ENCODE measurements at regions not wholly inside any gene's neighbourhood (a gene's known extent, or its start where the extent isn't known, plus 50 kb on each side); places are given as distances from the start of the nearest gene placed in this dataset.

DNA sequence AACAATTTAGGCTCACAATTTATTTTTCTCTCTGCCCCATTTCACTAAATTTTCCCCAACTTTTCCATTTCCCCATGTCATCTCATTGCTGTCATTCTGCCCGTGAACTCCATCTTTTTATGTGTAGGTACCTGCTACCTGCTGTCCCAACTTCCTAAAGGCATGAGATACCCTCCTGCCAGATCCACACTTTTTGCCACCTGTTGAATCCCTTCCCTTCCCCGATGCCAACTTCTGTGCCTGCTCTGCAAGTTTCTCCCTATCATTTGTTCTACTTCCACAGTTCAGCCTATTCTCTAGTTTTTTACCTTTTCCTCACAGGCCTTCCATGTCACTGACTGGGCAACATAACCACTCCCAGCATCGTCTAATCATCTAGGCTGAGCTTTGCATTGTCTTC is 607.5 kb upstream of the KLF12 start:
- Mint-ChIP-seq H3K9me3 (no peaks in the 10 kb centered on the region), H3K27me3 (ENCODE audit: low read depth in 2 of 2) (peaks cover 0 to 9% of the 10 kb centered on the region in 2 donors), H3K36me3 (no peaks in the 10 kb centered on the region), H3K27ac (no peak overlapping the region), H3K4me3 (no peak overlapping the region), H3K4me1 (no peaks in the 10 kb centered on the region)
- no peak overlapping the region for H3K27ac ChIP-seq (ENCODE audit: low read length)
- TF ChIP-seq, protein P1, sequence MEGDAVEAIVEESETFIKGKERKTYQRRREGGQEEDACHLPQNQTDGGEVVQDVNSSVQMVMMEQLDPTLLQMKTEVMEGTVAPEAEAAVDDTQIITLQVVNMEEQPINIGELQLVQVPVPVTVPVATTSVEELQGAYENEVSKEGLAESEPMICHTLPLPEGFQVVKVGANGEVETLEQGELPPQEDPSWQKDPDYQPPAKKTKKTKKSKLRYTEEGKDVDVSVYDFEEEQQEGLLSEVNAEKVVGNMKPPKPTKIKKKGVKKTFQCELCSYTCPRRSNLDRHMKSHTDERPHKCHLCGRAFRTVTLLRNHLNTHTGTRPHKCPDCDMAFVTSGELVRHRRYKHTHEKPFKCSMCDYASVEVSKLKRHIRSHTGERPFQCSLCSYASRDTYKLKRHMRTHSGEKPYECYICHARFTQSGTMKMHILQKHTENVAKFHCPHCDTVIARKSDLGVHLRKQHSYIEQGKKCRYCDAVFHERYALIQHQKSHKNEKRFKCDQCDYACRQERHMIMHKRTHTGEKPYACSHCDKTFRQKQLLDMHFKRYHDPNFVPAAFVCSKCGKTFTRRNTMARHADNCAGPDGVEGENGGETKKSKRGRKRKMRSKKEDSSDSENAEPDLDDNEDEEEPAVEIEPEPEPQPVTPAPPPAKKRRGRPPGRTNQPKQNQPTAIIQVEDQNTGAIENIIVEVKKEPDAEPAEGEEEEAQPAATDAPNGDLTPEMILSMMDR (IDR thresholded peaks at IDR 0.05) = no peak
- ATAC-seq = no peak
- H3K9me3 ChIP-seq (ENCODE audit: control insufficient read depth, insufficient read depth, low read length) = no peaks in the 10 kb centered on the region
- H3K4me3 ChIP-seq (ENCODE audit: low read length) = no peak overlapping the region
- intact Hi-C loops (cut with micrococcal nuclease) = no loop called here
- DNase-seq = no peak
- no peaks in the 10 kb centered on the region for H3K27me3 ChIP-seq (ENCODE audit: control insufficient read depth, insufficient read depth, low read length)
- 75% methylated on average over 3 of the region's 3 CpGs for WGBS (ENCODE audit: insufficient coverage)
- no peaks in the 10 kb centered on the region for H3K4me1 ChIP-seq (ENCODE audit: control insufficient read depth, insufficient read depth, low read length)
- no peaks in the 10 kb centered on the region for H3K36me3 ChIP-seq (ENCODE audit: control insufficient read depth, insufficient read depth, low read length)

DNA sequence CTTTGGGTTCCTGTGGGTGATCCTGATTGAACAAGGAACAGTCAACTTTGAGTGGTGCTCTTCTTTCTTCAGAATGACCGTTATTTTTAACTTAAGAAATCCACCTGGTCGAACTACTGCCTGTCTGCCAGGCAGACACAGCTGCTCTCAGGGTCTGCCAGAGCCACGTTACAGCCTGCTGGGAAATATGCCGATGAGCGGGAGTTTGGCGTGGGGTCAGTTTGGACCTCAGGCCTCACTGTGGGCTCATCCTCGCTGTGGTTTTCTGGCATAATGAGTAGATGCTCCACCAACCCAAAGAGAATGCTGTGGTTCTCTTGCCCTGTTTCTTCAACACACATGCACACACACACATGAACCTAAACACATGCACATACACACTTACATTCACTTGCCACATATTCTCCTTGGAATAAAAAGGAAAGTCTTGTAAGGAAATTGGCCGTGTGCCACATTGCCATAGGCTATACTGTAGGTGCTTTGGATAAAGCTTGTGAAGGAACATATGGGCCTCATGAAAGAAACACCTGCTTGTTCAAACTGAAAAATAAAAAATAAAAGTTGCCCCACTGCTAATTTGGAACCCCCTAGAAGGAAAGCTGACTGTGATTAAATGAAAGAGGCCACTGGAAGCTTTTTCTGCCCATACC is 598.7 kb upstream of the KLF12 start:
- Histone ChIP-seq H3K4me3 (ENCODE audit: low read length) (no peak overlapping the region), H3K9me3 (ENCODE audit: control insufficient read depth, insufficient read depth, low read length) (no peaks in the 10 kb centered on the region), H3K27ac (ENCODE audit: low read length) (no peak overlapping the region), H3K27me3 (ENCODE audit: control insufficient read depth, insufficient read depth, low read length) (no peaks in the 10 kb centered on the region), H3K36me3 (ENCODE audit: control insufficient read depth, insufficient read depth, low read length) (no peaks in the 10 kb centered on the region), H3K4me1 (ENCODE audit: control insufficient read depth, insufficient read depth, low read length) (no peaks in the 10 kb centered on the region)
- TF ChIP-seq, protein P1 (IDR thresholded peaks at IDR 0.05) = no peak
- 84% methylated on average over 8 of the region's 8 CpGs for WGBS (ENCODE audit: insufficient coverage)
- no peak for ATAC-seq
- no peaks in the 10 kb centered on the region for H3K36me3 Mint-ChIP-seq
- peaks cover 11 to 13% of the 10 kb centered on the region in 2 donors for H3K27me3 Mint-ChIP-seq (ENCODE audit: low read depth in 2 of 2)
- no peak for DNase-seq
- no peak overlapping the region for H3K4me3 Mint-ChIP-seq
- H3K27ac Mint-ChIP-seq = no peak overlapping the region
- no peaks in the 10 kb centered on the region for H3K4me1 Mint-ChIP-seq
- intact Hi-C loops (cut with micrococcal nuclease) = no loop called here
- peaks cover 2 to 3% of the 10 kb centered on the region in 2 donors for H3K9me3 Mint-ChIP-seq

DNA sequence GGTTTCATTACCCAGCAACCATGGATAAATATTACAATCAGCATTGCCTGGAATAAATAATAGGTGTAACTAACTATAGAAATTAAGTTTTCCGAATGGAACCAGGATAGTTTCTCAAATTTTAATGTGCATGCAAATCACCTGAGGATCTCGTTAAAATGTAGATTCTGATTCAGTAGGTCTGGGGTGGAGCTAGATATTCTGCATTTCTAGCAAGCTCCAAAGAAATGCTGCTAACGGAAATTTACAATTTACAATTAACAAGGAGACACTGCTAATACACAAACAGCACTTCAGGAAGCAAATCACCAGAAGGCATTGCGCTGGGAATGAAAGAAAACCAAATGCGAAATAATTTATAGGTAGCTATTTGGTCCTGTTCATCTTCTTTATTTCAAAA is 597.5 kb upstream of the KLF12 start:
- intact Hi-C loops (cut with micrococcal nuclease) = no loop called here
- Histone ChIP-seq H3K27ac (ENCODE audit: low read length) (no peak overlapping the region), H3K4me1 (ENCODE audit: control insufficient read depth, insufficient read depth, low read length) (no peaks in the 10 kb centered on the region), H3K9me3 (ENCODE audit: control insufficient read depth, insufficient read depth, low read length) (no peaks in the 10 kb centered on the region), H3K4me3 (ENCODE audit: low read length) (no peak overlapping the region), H3K27me3 (ENCODE audit: control insufficient read depth, insufficient read depth, low read length) (no peaks in the 10 kb centered on the region), H3K36me3 (ENCODE audit: control insufficient read depth, insufficient read depth, low read length) (no peaks in the 10 kb centered on the region)
- no peak overlapping the region for H3K27ac Mint-ChIP-seq
- no peaks in the 10 kb centered on the region for H3K36me3 Mint-ChIP-seq
- ATAC-seq (no peak), DNase-seq (no peak)
- H3K4me1 Mint-ChIP-seq = no peaks in the 10 kb centered on the region
- no peak overlapping the region for H3K4me3 Mint-ChIP-seq
- H3K27me3 Mint-ChIP-seq (ENCODE audit: low read depth in 2 of 2) = peaks cover 8 to 11% of the 10 kb centered on the region in 2 donors
- TF ChIP-seq, protein P1 (IDR thresholded peaks at IDR 0.05) = no peak
- H3K9me3 Mint-ChIP-seq = peaks cover 3 to 5% of the 10 kb centered on the region in 2 donors
- 87% methylated on average over 5 of the region's 5 CpGs for WGBS (ENCODE audit: insufficient coverage)
